Caco-2 (cell line): ENCODE measurements at regions not wholly inside any gene's neighbourhood (a gene's known extent, or its start where the extent isn't known, plus 50 kb on each side); places are given as distances from the start of the nearest gene placed in this dataset.

Experiments used
- BruUV-seq: library from RNA; stranded (reverse); fragments of 400-500 nt; replicated peaks from 2 replicates; lab custom pipeline; 2021; lab: Mats Ljungman, UMichigan
- CTCF ChIA-PET: fragments of 300-600 bp; sonication (Branson Sonifier 250); formaldehyde crosslinking; loops from one replicate; lab custom pipeline; 2022; ENCODE audit warnings: antibody characterized with exemption; lab: Charles Lee
- POLR2A ChIA-PET: fragments of 300-600 bp; sonication (Branson Sonifier 250); formaldehyde crosslinking; loops from one replicate; lab custom pipeline; 2022; ENCODE audit warnings: antibody characterized with exemption; lab: Charles Lee
- DNase-seq, 2 experiments: peaks; one replicate each; pipeline versions ENCODE4 v3.0.0 to v3.0.0-alpha.2; 2020 to 2022
- H3K27me3 ChIP-seq: replicated peaks from 2 replicates; pipeline ENCODE4 v1.6.0; 2011; ENCODE audit warnings: low read length; ENCODE audit not compliant: control insufficient read depth, insufficient read depth
- H3K36me3 ChIP-seq: 2 replicates; pipeline ENCODE4 v1.5.1; 2011; ENCODE audit warnings: low read length; ENCODE audit not compliant: control insufficient read depth, insufficient read depth
- H3K4me1 ChIP-seq: fragments of 250-450 bp; sonication (Bioruptor Pico); 2 replicates; pipeline ENCODE4 v1.5.1; 2020; ENCODE audit warnings: mild to moderate bottlenecking
- H3K4me3 ChIP-seq: 2 replicates; pipeline ENCODE4 v1.5.1; 2011; ENCODE audit warnings: low read depth, mild to moderate bottlenecking, control low read depth, low read length
- H3K9me3 ChIP-seq: fragments of 250-450 bp; sonication (Bioruptor Pico); 2 replicates; pipeline ENCODE4 v1.5.1; 2020; ENCODE audit warnings: mild to moderate bottlenecking, moderate library complexity
- H3K27ac Mint-ChIP-seq: one replicate; pipeline ENCODE4 v1.8.0; 2022; ENCODE audit warnings: mixed read lengths; ENCODE audit not compliant: unreplicated experiment
- H3K27me3 Mint-ChIP-seq: one replicate; pipeline ENCODE4 v1.8.0; 2022; ENCODE audit warnings: mixed read lengths; ENCODE audit not compliant: insufficient read depth, unreplicated experiment
- H3K36me3 Mint-ChIP-seq: one replicate; pipeline ENCODE4 v1.8.0; 2022; ENCODE audit warnings: mild to moderate bottlenecking, mixed read lengths; ENCODE audit not compliant: insufficient read depth, unreplicated experiment
- H3K4me1 Mint-ChIP-seq: one replicate; pipeline ENCODE4 v1.8.0; 2022; ENCODE audit warnings: low read depth, mixed read lengths; ENCODE audit not compliant: unreplicated experiment
- H3K4me3 Mint-ChIP-seq: one replicate; pipeline ENCODE4 v1.8.0; 2022; ENCODE audit warnings: mild to moderate bottlenecking, moderate library complexity, mixed read lengths; ENCODE audit not compliant: unreplicated experiment
- H3K9me3 Mint-ChIP-seq: one replicate; pipeline ENCODE4 v1.8.0; 2022; ENCODE audit warnings: mixed read lengths; ENCODE audit not compliant: unreplicated experiment
- intact Hi-C: fragments of 100-400 bp; cut with micrococcal nuclease; formaldehyde crosslinking; loops from one replicate; pipeline ENCODE4 v1.10.0; 2022; ENCODE audit not compliant: unreplicated experiment
- TF ChIP-seq, protein P1 (sequence below), 2 experiments: fragments of 200-600 bp in 1 of 2; IDR thresholded peaks; 1 replicate in 1 of 2; 2 replicates in 1 of 2; pipeline versions ENCODE4 v1.5.1 to v1.8.0; 2011 to 2022; ENCODE audit warnings: antibody characterized with exemption in 1 of 2, control low read depth in 1 of 2, inconsistent platforms in 1 of 2, low read depth in 1 of 2, low read length in 1 of 2, mild to moderate bottlenecking in 1 of 2, moderate library complexity in 1 of 2; ENCODE audit not compliant: insufficient read depth in 1 of 2, severe bottlenecking in 1 of 2, unreplicated experiment in 1 of 2

GRCh38 chr4:79207281-79207680 is 118.6 kb downstream of the NAA11 start:
- no peaks in the 10 kb centered on the region for H3K36me3 ChIP-seq
- Mint-ChIP-seq H3K36me3 (no peaks in the 10 kb centered on the region), H3K4me1 (peaks cover 8% of the 10 kb centered on the region), H3K27ac (no peak overlapping the region), H3K4me3 (no peak overlapping the region), H3K9me3 (peaks cover 10% of the 10 kb centered on the region), H3K27me3 (no peaks in the 10 kb centered on the region)
- no peak overlapping the region for H3K4me3 ChIP-seq
- H3K9me3 ChIP-seq, result no peaks in the 10 kb centered on the region
- intact Hi-C loops, result no loop called here
- TF ChIP-seq, protein P1, sequence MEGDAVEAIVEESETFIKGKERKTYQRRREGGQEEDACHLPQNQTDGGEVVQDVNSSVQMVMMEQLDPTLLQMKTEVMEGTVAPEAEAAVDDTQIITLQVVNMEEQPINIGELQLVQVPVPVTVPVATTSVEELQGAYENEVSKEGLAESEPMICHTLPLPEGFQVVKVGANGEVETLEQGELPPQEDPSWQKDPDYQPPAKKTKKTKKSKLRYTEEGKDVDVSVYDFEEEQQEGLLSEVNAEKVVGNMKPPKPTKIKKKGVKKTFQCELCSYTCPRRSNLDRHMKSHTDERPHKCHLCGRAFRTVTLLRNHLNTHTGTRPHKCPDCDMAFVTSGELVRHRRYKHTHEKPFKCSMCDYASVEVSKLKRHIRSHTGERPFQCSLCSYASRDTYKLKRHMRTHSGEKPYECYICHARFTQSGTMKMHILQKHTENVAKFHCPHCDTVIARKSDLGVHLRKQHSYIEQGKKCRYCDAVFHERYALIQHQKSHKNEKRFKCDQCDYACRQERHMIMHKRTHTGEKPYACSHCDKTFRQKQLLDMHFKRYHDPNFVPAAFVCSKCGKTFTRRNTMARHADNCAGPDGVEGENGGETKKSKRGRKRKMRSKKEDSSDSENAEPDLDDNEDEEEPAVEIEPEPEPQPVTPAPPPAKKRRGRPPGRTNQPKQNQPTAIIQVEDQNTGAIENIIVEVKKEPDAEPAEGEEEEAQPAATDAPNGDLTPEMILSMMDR (IDR thresholded peaks at IDR 0.05; ENCODE audit: insufficient read depth in 1 of 2, low read depth in 1 of 2, low read length in 1 of 2, severe bottlenecking in 1 of 2, unreplicated experiment in 1 of 2), result no peak
- BruUV-seq, result no TSS peak
- H3K4me1 ChIP-seq, result no peaks in the 10 kb centered on the region
- POLR2A ChIA-PET, result no interaction called here
- no peak for DNase-seq
- no peaks in the 10 kb centered on the region for H3K27me3 ChIP-seq
- CTCF ChIA-PET, result no interaction called here

DNA sequence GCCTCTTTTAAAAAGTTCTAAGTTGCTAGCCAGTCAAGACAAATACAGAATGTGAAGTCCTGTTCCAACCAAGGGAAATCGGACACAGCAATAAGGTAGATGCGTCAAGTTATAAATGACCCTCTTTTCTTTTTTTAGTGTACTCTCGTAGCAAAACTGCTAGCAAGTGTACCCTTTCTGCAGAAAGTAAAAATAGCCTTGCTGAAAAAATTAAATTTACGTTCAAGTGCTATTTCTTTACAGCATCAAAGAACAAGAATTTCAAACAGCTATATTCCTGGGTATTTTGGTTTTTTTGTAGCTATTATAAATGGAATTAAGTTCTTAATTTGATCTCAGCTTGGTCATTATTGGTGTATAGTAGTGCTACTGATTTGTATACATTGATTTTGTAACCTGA is 119.2 kb downstream of the NAA11 start:
- no TSS peak for BruUV-seq
- Mint-ChIP-seq H3K9me3 (peaks cover 10% of the 10 kb centered on the region), H3K27ac (no peak overlapping the region), H3K27me3 (no peaks in the 10 kb centered on the region), H3K36me3 (no peaks in the 10 kb centered on the region), H3K4me1 (peaks cover 8% of the 10 kb centered on the region), H3K4me3 (no peak overlapping the region)
- TF ChIP-seq, protein P1 (IDR thresholded peaks at IDR 0.05; ENCODE audit: insufficient read depth in 1 of 2, low read depth in 1 of 2, low read length in 1 of 2, severe bottlenecking in 1 of 2, unreplicated experiment in 1 of 2), result no peak
- DNase-seq, result no peak
- H3K4me1 ChIP-seq, result no peaks in the 10 kb centered on the region
- CTCF ChIA-PET, result no interaction called here
- no peaks in the 10 kb centered on the region for H3K36me3 ChIP-seq
- POLR2A ChIA-PET, result no interaction called here
- intact Hi-C loops, result no loop called here
- no peak overlapping the region for H3K4me3 ChIP-seq
- H3K9me3 ChIP-seq, result no peaks in the 10 kb centered on the region
- H3K27me3 ChIP-seq, result no peaks in the 10 kb centered on the region

DNA sequence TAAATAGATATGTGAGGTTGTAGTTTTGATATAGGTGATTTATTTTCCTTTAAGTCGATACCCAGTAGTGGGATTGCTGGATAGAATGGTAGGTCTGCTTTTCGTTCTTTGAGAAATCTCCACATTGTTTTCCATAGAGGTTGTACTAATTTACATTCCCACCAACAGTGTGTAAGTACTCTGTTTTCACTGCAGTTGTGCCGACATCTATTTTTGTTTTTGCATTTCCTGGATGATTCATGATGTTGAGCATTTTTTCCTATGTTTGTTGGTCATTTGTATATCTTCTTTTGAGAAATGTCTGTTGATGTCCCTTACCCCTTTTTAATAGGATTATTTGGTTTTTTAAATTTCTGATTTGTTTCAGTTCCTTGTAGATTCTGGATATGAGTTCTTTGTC is 120.7 kb downstream of the NAA11 start:
- Mint-ChIP-seq H3K36me3 (no peaks in the 10 kb centered on the region), H3K27me3 (no peaks in the 10 kb centered on the region), H3K4me1 (peaks cover 4% of the 10 kb centered on the region), H3K9me3 (peaks cover 10% of the 10 kb centered on the region), H3K27ac (no peak overlapping the region), H3K4me3 (no peak overlapping the region)
- Histone ChIP-seq H3K27me3 (no peaks in the 10 kb centered on the region), H3K9me3 (no peaks in the 10 kb centered on the region), H3K4me3 (no peak overlapping the region), H3K4me1 (no peaks in the 10 kb centered on the region), H3K36me3 (no peaks in the 10 kb centered on the region)
- TF ChIP-seq, protein P1 (IDR thresholded peaks at IDR 0.05; ENCODE audit: insufficient read depth in 1 of 2, low read depth in 1 of 2, low read length in 1 of 2, severe bottlenecking in 1 of 2, unreplicated experiment in 1 of 2), result no peak
- ChIA-PET CTCF (no interaction called here), POLR2A (no interaction called here)
- no peak for DNase-seq
- intact Hi-C loops, result no loop called here
- no TSS peak for BruUV-seq
